ENCODE measurements at regions not wholly inside any gene's neighbourhood (a gene's known extent, or its start where the extent isn't known, plus 50 kb on each side); places are given as distances from the start of the nearest gene placed in this dataset.

DNA sequence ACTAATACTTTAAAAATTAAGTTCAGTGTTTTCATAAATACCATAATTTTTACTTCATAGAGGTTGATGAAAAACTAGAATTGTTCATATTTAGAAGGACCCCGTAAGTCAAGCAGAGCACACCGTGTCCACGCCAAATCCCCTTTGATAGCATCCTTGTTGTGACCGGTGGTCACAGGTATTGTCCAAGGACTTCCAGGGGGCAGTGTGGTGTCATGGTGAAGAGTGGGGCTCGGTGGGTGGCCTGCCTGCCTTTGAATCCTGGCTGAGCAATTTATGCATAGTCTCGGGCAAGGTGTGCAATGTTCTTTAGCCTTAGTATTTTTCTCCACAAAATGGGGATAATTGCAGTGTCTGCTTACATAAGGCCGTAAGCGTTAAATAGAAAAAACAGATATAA, 169.9 kb downstream of the KTN1 start:
- Histone ChIP-seq H3K36me3 (no peaks in the 10 kb centered on the region), H3K9me3 (replicated peaks) (no peaks in the 10 kb centered on the region), H3K27me3 (ENCODE audit: low read depth) (no peaks in the 10 kb centered on the region), H3K27ac (replicated peaks) (no peak overlapping the region), H3K4me1 (no peaks in the 10 kb centered on the region), H3K4me3 (no peak overlapping the region)
- no peak for DNase-seq
- intact Hi-C loops (cut with micrococcal nuclease) = no loop called here
- TF ChIP-seq, protein P1, sequence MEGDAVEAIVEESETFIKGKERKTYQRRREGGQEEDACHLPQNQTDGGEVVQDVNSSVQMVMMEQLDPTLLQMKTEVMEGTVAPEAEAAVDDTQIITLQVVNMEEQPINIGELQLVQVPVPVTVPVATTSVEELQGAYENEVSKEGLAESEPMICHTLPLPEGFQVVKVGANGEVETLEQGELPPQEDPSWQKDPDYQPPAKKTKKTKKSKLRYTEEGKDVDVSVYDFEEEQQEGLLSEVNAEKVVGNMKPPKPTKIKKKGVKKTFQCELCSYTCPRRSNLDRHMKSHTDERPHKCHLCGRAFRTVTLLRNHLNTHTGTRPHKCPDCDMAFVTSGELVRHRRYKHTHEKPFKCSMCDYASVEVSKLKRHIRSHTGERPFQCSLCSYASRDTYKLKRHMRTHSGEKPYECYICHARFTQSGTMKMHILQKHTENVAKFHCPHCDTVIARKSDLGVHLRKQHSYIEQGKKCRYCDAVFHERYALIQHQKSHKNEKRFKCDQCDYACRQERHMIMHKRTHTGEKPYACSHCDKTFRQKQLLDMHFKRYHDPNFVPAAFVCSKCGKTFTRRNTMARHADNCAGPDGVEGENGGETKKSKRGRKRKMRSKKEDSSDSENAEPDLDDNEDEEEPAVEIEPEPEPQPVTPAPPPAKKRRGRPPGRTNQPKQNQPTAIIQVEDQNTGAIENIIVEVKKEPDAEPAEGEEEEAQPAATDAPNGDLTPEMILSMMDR (IDR thresholded peaks at IDR 0.05; ENCODE audit: borderline replicate concordance) = no peak

DNA sequence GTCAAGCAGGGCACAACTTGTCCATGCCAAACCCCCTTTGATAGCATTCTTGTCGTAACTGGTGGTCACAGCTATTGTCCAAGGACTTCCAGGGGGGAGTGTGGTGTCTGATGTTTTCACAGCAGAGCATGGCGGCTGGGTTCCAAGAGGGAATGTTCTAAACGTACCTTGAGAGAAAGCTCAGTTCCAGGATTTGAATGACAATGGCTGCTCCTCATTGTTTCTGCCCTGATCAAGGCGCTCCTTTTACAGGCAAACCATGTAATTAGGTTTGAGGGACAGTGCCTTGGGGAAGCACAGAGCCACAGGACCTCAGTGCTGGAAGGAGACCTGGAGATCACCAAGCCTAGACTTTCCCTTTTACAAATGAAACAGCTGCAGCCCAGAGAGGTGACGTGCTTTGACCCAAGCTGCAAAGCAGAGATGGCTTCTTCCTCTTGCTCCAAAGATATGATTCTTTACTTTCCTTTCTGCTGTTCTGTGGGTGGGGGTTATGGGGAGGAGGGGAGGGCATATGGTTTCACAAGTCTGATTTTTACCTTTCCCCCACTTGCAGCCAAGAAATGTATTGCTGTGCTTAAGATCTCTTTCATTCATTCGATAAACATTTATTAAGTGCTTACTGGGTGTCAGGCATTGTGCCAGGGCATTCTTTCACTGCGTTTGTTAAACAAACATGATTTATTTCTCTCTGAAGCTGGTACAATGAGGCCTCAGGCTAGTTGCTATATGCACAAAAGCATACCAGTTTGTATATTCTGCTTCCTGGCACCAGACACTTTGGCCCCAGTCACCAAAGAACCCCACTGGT, 172.8 kb downstream of the KTN1 start:
- intact Hi-C loops (cut with micrococcal nuclease) = no loop called here
- no peak overlapping the region for H3K4me3 ChIP-seq
- no peak for DNase-seq
- no peaks in the 10 kb centered on the region for H3K4me1 ChIP-seq
- no peak overlapping the region for H3K27ac ChIP-seq (replicated peaks)
- H3K36me3 ChIP-seq = no peaks in the 10 kb centered on the region
- TF ChIP-seq, protein P1 (IDR thresholded peaks at IDR 0.05; ENCODE audit: borderline replicate concordance) = no peak
- no peaks in the 10 kb centered on the region for H3K27me3 ChIP-seq (ENCODE audit: low read depth)
- H3K9me3 ChIP-seq (replicated peaks) = no peaks in the 10 kb centered on the region

DNA sequence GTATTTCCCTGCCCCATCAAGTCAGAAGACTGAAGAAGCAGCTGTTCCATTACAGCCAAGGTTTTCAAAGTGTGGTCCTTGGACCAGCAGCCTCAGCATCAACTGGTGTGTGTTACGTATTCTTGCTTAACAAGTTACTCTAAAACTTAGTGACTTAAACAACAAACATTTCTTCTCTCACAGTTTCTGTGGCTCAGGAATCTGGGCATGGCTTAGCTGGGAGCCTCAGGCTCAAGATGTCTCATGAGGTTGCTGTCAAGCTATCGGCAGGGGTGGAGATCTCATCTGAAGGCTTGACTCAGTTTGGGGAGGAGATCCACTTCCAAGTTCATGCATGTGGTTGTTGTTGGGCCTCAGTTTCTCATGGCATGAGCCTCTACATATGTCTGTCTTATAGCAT, 174.5 kb downstream of the KTN1 start:
- Histone ChIP-seq H3K9me3 (replicated peaks) (no peaks in the 10 kb centered on the region), H3K27me3 (ENCODE audit: low read depth) (no peaks in the 10 kb centered on the region), H3K27ac (replicated peaks) (no peak overlapping the region), H3K36me3 (no peaks in the 10 kb centered on the region), H3K4me1 (no peaks in the 10 kb centered on the region), H3K4me3 (no peak overlapping the region)
- no peak for DNase-seq
- intact Hi-C loops (cut with micrococcal nuclease) = no loop called here
- TF ChIP-seq, protein P1 (IDR thresholded peaks at IDR 0.05; ENCODE audit: borderline replicate concordance) = no peak

DNA sequence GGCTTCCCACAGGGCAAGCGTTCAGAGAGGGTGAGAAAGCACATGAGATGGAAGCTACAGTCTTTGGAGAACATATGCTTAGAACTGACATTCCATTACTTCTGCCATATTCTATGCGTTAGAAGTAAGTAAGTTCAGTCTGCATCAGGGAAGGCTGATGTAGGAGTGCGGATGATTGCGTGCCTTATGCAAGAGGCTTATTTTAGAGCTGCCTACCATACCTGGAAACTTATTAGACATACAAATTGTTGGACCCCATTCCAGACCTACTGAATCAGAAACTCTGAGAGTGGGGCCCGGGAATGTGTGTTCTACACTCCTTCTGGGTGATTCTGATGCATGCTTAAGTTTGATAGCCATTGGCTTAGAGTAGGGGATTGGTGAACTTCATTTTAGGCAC, 174.9 kb downstream of the KTN1 start:
- H3K9me3 ChIP-seq (replicated peaks) = no peaks in the 10 kb centered on the region
- intact Hi-C loops (cut with micrococcal nuclease) = no loop called here
- H3K36me3 ChIP-seq = no peaks in the 10 kb centered on the region
- no peaks in the 10 kb centered on the region for H3K27me3 ChIP-seq (ENCODE audit: low read depth)
- no peak overlapping the region for H3K4me3 ChIP-seq
- TF ChIP-seq, protein P1 (IDR thresholded peaks at IDR 0.05; ENCODE audit: borderline replicate concordance) = no peak
- no peaks in the 10 kb centered on the region for H3K4me1 ChIP-seq
- no peak for DNase-seq
- H3K27ac ChIP-seq (replicated peaks) = no peak overlapping the region

DNA sequence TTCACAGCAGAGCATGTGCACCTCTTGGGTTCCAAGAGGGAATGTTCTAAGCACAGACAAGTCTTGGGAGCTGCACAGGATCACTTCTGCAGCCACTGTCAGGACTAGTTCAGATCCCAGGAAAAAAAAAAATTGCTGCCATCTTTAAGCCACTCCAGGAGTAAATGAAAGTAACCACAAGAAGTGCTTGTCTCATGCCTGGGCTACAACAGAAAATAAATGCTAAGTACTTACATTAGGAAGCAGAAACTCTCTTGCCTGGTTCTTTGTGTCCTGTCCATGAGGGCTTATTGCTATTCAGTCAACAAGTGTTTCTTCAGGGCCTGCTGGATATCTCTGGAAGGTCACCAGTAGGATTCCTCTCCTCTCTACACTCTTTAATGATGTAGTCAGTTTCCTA, 176.1 kb downstream of the KTN1 start:
- intact Hi-C loops (cut with micrococcal nuclease) = no loop called here
- no peaks in the 10 kb centered on the region for H3K36me3 ChIP-seq
- H3K4me1 ChIP-seq = no peaks in the 10 kb centered on the region

More for the DNA sequence above, 176.1 kb downstream of the KTN1 start:
- Histone ChIP-seq H3K27me3 (ENCODE audit: low read depth) (no peaks in the 10 kb centered on the region), H3K4me3 (no peak overlapping the region), H3K27ac (replicated peaks) (no peak overlapping the region), H3K9me3 (replicated peaks) (no peaks in the 10 kb centered on the region)
- TF ChIP-seq, protein P1 (IDR thresholded peaks at IDR 0.05; ENCODE audit: borderline replicate concordance) = no peak
- no peak for DNase-seq

All from left ventricle myocardium inferior (tissue), 1 donor.